HG02623 (cell line): ENCODE measurements at regions not wholly inside any gene's neighbourhood (a gene's known extent, or its start where the extent isn't known, plus 50 kb on each side); places are given as distances from the start of the nearest gene placed in this dataset.

Experiments
- ATAC-seq: cut with Tn5 transposase; IDR thresholded peaks from one replicate; pipeline ENCODE4 v1.9.1; 2021; ENCODE audit warnings: moderate library complexity; ENCODE audit not compliant: unreplicated experiment

- ATAC-seq, result no peak
Observed at GRCh38 chr6:71395731-71396409, 107.3 kb downstream of the OGFRL1 start.

GRCh38 chr6:71396410-71396801 is 107.8 kb downstream of the OGFRL1 start:
- peak; percentile 85 for ATAC-seq

DNA sequence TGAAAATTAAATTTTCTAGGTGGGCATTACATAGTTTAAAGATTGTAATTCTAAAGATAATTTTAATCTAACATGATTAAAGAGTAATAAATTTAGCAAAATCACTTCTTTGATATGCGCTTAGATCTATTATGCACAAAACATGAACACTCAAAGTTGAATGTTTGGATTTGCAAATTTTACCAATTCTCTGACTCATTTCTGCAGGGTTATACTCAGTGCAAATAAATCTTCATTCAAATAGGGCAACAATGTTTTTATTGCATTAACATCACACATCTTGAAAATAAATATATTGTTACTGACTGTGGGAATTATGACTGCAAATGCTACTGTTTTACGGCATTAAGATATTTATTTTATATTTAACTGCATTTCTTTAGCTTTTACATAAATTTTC is 110.7 kb downstream of the OGFRL1 start:
- no peak for ATAC-seq

GRCh38 chr6:71400852-71401251 is 112.2 kb downstream of the OGFRL1 start:
- ATAC-seq, result no peak

DNA sequence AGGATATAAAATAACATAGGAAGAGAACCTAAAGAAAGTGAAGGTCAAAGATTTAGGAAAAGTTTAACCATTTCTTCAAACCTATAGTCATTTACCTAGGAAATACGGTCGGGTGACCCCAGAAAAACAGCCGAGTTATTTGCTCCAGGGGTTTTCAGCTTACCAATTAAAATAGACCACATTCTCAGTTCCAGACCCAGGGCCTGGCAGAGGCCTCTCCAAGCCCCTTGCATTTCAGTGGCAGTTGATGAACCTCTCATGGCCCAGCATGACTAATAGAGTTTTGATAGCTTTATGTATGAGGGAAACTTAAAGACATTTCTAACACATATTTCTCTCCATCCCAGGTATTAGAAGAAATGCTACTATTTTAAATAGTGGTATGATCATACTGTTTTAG is 113.5 kb downstream of the OGFRL1 start:
- no peak for ATAC-seq

GRCh38 chr6:71403422-71404134 is 115.0 kb downstream of the OGFRL1 start:
- ATAC-seq, result no peak

DNA sequence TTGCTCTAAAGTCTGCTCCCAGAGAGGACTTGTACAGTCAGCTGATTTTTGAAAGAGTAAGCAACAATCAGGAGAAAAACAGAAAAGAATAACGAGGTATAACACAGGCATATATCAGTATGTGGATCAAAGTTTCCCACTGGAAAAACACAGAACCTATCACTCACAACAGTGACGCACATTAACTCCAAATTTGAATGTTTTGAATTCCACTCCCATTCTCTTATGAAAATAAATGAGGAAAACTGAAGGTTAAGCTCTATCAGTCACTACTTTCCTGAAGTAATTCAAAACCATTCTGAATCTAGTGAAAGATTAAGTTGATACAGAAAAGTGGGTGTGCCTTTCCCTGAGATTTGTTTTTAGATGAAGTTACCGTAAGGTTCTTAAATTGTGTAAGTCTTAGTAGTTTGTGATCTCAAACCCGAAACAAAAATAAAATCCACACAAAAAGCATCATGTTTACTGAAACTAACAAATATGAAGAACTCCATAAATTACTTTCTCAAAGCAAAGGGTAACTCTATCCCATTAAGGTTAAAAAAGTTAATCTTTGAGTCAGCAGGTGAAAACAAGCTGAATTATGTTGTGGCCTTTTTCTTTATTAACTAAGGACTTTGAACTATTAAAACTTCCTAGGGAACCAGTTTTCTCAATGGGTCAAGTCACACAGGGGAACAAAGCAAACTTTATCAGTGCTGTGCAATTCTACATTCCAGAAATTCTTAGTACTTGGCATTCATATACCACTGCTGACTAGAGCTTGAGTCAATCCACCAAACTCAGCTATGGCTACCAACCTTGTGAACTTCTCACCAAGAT is 115.7 kb downstream of the OGFRL1 start:
- no peak for ATAC-seq

DNA sequence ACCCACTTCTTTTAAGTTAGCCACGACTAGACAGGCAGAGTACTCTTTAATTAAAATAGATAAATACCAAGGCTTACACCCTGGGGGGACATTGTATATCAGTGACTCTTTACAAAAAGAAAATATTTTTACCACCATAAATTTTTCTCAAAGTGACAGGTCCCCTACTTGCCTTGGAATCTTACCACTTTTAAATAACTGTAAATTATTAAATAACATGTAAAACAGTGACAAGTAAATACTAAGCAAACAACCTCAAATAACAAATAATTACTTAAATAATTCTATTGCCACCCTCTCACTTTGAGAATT is 116.3 kb downstream of the OGFRL1 start:
- ATAC-seq, result no peak

- no peak for ATAC-seq
Observed at GRCh38 chr6:71405416-71405815, 116.8 kb downstream of the OGFRL1 start.

DNA sequence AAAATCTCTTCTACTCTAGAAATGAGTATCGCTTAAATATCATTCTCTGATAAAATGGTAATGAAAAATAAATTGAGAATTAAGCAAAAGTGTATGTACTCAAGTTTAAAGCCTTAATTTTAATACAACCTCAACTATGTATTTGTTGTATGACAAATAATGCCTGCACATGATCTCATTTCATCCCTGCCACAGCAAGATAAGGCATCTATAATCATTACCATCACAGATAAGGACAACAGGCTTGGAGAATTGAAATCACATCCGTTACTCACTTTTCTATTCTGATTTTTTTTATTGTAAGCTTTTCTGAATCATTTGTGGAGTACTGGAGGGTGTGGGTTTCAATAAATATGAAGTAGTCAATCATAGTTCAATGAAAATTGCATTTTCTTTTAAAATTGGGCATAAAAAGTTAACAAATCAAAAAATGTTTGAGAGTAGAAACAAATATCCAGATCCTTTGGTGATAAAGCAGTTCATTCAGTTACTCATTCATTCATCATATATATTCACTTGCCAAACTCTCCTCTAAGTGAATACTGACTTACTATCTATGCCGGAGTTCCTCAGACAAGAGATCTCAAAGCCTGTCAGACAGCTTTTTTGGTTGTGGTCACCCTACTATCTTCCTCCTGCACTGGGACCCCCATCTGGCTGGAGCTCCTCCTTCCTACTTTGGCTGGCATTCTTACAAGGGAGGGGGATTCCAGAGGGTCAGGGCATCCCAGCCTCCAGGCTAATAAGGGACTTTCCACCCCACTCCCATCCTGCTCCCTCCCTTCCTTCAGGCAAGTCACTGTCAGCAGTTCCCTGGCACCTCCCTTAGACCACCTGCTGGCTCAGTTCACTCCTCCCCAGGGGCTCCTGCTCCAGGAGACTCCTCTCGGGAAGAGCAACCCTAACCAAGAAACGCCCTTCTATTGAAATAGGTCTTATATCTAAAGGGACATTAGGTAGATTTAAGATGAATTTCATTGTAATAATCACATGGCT is 118.6 kb downstream of the OGFRL1 start:
- no peak for ATAC-seq

DNA sequence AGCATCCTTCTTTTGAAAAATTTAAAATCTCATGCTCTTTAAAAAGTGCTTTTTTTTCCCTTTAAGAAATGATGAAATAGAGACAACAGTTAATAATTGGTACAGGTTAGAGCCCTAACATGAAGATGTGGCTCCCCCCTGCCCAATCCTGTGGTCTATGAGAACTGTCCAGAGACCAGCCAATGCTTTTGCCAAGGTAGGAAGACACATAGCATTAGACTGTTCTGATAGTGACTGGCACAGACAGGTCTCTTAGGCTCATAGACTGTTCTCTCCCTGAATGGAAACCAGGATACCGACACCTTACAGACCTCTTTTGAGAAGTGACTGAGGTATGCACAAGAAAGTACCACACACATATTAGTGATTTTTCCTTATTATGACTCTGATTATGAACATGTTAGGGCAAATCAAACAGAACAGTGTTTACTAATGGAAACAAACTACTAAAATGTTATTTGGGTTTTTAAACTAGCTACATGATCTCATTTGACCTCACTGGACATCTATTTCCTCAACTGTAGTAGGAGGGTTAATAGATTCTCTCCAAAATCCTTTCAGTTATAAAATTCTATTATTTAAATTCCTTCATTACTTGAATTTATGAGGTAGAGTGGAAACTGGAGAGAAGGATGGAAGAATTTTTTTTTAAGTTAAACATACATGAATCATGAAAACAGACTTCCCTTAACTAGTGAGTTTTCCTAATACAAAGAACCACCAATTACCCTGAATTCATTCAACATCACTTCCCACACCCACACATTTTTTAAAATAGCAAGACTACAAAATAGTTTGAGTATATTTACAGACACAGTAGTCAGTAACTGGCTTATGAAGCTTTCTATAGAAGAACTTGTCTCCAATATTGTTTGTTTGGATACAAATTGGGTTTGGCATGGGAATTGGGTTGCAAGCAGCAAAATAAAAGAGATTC is 120.4 kb downstream of the OGFRL1 start:
- no peak for ATAC-seq

GRCh38 chr6:71410164-71410566 is 121.6 kb downstream of the OGFRL1 start:
- ATAC-seq, result no peak

GRCh38 chr6:71410681-71411080 is 122.1 kb downstream of the OGFRL1 start:
- ATAC-seq, result no peak

DNA sequence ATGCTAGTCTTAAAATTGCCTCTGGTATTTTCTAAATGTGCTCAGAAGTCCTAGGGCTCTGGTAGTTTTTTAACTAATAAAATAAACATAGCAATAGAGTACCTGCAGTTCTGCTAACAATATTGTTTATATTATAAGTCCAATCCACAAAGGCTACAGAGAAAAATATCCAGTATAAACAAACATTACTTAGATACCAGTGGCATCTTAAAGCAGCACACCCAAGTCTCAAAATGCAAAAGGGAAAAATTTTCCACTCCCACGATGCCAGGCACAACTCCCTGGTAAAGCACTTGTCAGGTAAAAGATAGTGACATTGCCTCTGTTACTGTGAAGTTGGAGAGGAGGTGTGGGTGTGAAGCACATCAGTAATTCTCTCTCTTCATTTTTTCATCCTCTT is 123.3 kb downstream of the OGFRL1 start:
- ATAC-seq, result no peak

- no peak for ATAC-seq
Observed at GRCh38 chr6:71412559-71413140, 124.0 kb downstream of the OGFRL1 start.

GRCh38 chr6:71414486-71414885 is 125.9 kb downstream of the OGFRL1 start:
- no peak for ATAC-seq

GRCh38 chr6:71419217-71420094 is 130.8 kb downstream of the OGFRL1 start:
- no peak for ATAC-seq

DNA sequence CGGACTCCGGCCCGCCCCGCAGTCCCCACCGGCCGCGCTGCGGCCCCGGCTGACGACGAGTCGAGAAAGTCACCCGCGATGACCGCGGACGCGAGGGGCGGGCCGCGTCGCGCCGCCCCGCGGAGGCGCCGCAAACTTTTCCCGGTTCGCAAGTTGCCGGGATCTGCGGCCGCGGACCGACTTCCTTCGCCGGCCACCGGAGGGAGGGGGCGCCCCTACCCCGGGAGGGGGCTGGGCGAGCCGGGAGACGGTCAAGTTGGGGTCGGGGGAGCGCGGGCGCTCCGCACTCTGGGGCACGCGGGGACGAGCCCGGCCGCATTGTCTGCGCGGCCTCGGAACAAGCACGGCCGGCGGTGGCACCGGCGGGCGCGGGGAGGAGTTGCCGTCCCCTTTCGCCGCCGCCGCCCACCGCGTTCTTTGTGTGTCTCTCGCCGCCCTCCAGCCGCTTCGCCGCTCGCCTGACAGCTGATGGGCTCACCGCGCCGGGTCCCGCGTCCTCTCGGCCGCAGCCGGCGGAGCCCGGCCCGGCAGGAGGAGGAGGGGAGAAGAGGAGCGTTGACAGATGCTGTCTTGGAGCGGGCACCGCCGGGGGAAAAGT is 131.6 kb downstream of the OGFRL1 start:
- ATAC-seq, result peak; percentile 29
